GM06990 (cell line): ENCODE measurements at regions not wholly inside any gene's neighbourhood (a gene's known extent, or its start where the extent isn't known, plus 50 kb on each side); places are given as distances from the start of the nearest gene placed in this dataset.

Source experiments
- DNase-seq: peaks from one replicate; pipeline ENCODE4 v3.0.0-alpha.2; 2011; ENCODE audit not compliant: insufficient read length; ENCODE audit errors: extremely low read depth
- H3K27me3 ChIP-seq: replicated peaks from 2 replicates; pipeline ENCODE4 v1.6.0; 2011; ENCODE audit warnings: low read length; ENCODE audit not compliant: control insufficient read depth, insufficient read depth
- H3K36me3 ChIP-seq: 2 replicates; pipeline ENCODE4 v1.5.1; 2011; ENCODE audit warnings: low read length; ENCODE audit not compliant: control insufficient read depth, insufficient read depth
- H3K4me3 ChIP-seq: replicated peaks from 2 replicates; pipeline ENCODE4 v1.5.1; 2011; ENCODE audit warnings: low read depth, mild to moderate bottlenecking, control low read depth, low read length
- CTCF ChIP-seq: IDR thresholded peaks from 2 replicates; pipeline ENCODE4 v1.5.1; 2011; ENCODE audit warnings: low read length, control low read depth, mild to moderate bottlenecking, inconsistent platforms; ENCODE audit not compliant: insufficient read depth, poor library complexity, severe bottlenecking

- Histone ChIP-seq H3K4me3 (no peak overlapping the region), H3K36me3 (no peaks in the 10 kb centered on the region), H3K27me3 (no peaks in the 10 kb centered on the region; the same call in none of the 2 replicates)
- no peak for TF ChIP-seq CTCF
- no peak for DNase-seq
Observed at GRCh38 chr11:15630896-15631295, 516.2 kb downstream of the INSC start.

GRCh38 chr11:15635521-15635920 lies 520.8 kb downstream of the INSC start:
- Histone ChIP-seq H3K4me3 (no peak overlapping the region), H3K27me3 (no peaks in the 10 kb centered on the region), H3K36me3 (no peaks in the 10 kb centered on the region)
- no peak for DNase-seq
- no peak for TF ChIP-seq CTCF

GRCh38 chr11:15636521-15637089 lies 521.9 kb downstream of the INSC start:
- TF ChIP-seq CTCF = no peak
- no peaks in the 10 kb centered on the region for H3K36me3 ChIP-seq
- H3K27me3 ChIP-seq = no peaks in the 10 kb centered on the region
- no peak for DNase-seq
- H3K4me3 ChIP-seq = no peak overlapping the region

GRCh38 chr11:15638386-15638787 lies 523.7 kb downstream of the INSC start:
- Histone ChIP-seq H3K27me3 (no peaks in the 10 kb centered on the region), H3K36me3 (no peaks in the 10 kb centered on the region), H3K4me3 (no peak overlapping the region)
- TF ChIP-seq CTCF = no peak
- no peak for DNase-seq

GRCh38 chr11:15640318-15640717 lies 525.6 kb downstream of the INSC start:
- Histone ChIP-seq H3K27me3 (no peaks in the 10 kb centered on the region), H3K4me3 (no peak overlapping the region), H3K36me3 (no peaks in the 10 kb centered on the region)
- TF ChIP-seq CTCF = no peak
- no peak for DNase-seq

GRCh38 chr11:15641271-15642045 lies 526.7 kb downstream of the INSC start:
- DNase-seq = no peak

More at GRCh38 chr11:15641271-15642045, 526.7 kb downstream of the INSC start:
- H3K36me3 ChIP-seq = no peaks in the 10 kb centered on the region
- no peak for TF ChIP-seq CTCF
- no peaks in the 10 kb centered on the region for H3K27me3 ChIP-seq
- no peak overlapping the region for H3K4me3 ChIP-seq
